GM15510 (cell line): ENCODE measurements at regions not wholly inside any gene's neighbourhood (a gene's known extent, or its start where the extent isn't known, plus 50 kb on each side); places are given as distances from the start of the nearest gene placed in this dataset.

ENCODE experiments used
- POLR2A ChIP-seq: IDR thresholded peaks from 3 replicates; pipeline ENCODE4 v1.6.1; 2011; ENCODE audit warnings: borderline replicate concordance; ENCODE audit not compliant: insufficient read length; ENCODE audit errors: extremely low read depth

GRCh38 chr12:92237762-92238523 is 92.3 kb upstream of the BTG1 start:
- TF ChIP-seq POLR2A, result no peak

GRCh38 chr12:92237262-92237661 is 91.6 kb upstream of the BTG1 start:
- no peak for TF ChIP-seq POLR2A

- TF ChIP-seq POLR2A, result no peak
Measured at GRCh38 chr12:92235703-92236472, 90.2 kb upstream of the BTG1 start.

- TF ChIP-seq POLR2A, result no peak
Measured at GRCh38 chr12:92234533-92234932, 88.9 kb upstream of the BTG1 start.

- no peak for TF ChIP-seq POLR2A
Measured at GRCh38 chr12:92233346-92234015, 87.8 kb upstream of the BTG1 start.

GRCh38 chr12:92229381-92229780 is 83.7 kb upstream of the BTG1 start:
- no peak for TF ChIP-seq POLR2A

- TF ChIP-seq POLR2A, result no peak
Measured at GRCh38 chr12:92226961-92227360, 81.3 kb upstream of the BTG1 start.

- TF ChIP-seq POLR2A, result no peak
Measured at GRCh38 chr12:92226071-92226661, 80.5 kb upstream of the BTG1 start.

GRCh38 chr12:92224685-92225331 is 79.2 kb upstream of the BTG1 start:
- TF ChIP-seq POLR2A, result no peak

- TF ChIP-seq POLR2A, result no peak
Measured at GRCh38 chr12:92223481-92223880, 77.8 kb upstream of the BTG1 start.

GRCh38 chr12:92221656-92222315 is 76.1 kb upstream of the BTG1 start:
- no peak for TF ChIP-seq POLR2A

- no peak for TF ChIP-seq POLR2A
Measured at GRCh38 chr12:92218394-92219077, 72.9 kb upstream of the BTG1 start.

GRCh38 chr12:92216092-92216491 is 70.4 kb upstream of the BTG1 start:
- TF ChIP-seq POLR2A, result no peak
